GM21367 (cell line): ENCODE measurements at regions not wholly inside any gene's neighbourhood (a gene's known extent, or its start where the extent isn't known, plus 50 kb on each side); places are given as distances from the start of the nearest gene placed in this dataset.

ENCODE experiments used
- ATAC-seq: cut with Tn5 transposase; IDR thresholded peaks from one replicate; pipeline ENCODE4 v1.9.1; 2021; ENCODE audit not compliant: unreplicated experiment

- ATAC-seq, result no peak
Observed at GRCh38 chr11:15761235-15761634, 595.1 kb downstream of the SOX6 start.

- ATAC-seq, result no peak
Observed at GRCh38 chr11:15764326-15764725, 592.0 kb downstream of the SOX6 start.

GRCh38 chr11:15764948-15765347 lies 591.4 kb downstream of the SOX6 start:
- no peak for ATAC-seq

GRCh38 chr11:15765530-15765929 lies 590.8 kb downstream of the SOX6 start:
- ATAC-seq, result no peak

- no peak for ATAC-seq
Observed at GRCh38 chr11:15768321-15768720, 588.0 kb downstream of the SOX6 start.

- ATAC-seq, result no peak
Observed at GRCh38 chr11:15769203-15769602, 587.1 kb downstream of the SOX6 start.

- ATAC-seq, result no peak
Observed at GRCh38 chr11:15770798-15771414, 585.4 kb downstream of the SOX6 start.

GRCh38 chr11:15772547-15772946 lies 583.8 kb downstream of the SOX6 start:
- ATAC-seq, result no peak

- ATAC-seq, result no peak
Observed at GRCh38 chr11:15772981-15773380, 583.4 kb downstream of the SOX6 start.

GRCh38 chr11:15773476-15774387 lies 582.6 kb downstream of the SOX6 start:
- ATAC-seq, result no peak

- no peak for ATAC-seq
Observed at GRCh38 chr11:15774388-15774939, 581.9 kb downstream of the SOX6 start.

GRCh38 chr11:15775015-15775541 lies 581.3 kb downstream of the SOX6 start:
- ATAC-seq, result no peak

- no peak for ATAC-seq
Observed at GRCh38 chr11:15775797-15776196, 580.5 kb downstream of the SOX6 start.

- ATAC-seq, result no peak
Observed at GRCh38 chr11:15776366-15776765, 580.0 kb downstream of the SOX6 start.

GRCh38 chr11:15779518-15779917 lies 576.8 kb downstream of the SOX6 start:
- ATAC-seq, result no peak

- ATAC-seq, result no peak
Observed at GRCh38 chr11:15780382-15780781, 576.0 kb downstream of the SOX6 start.

- ATAC-seq, result no peak
Observed at GRCh38 chr11:15780837-15781236, 575.5 kb downstream of the SOX6 start.

GRCh38 chr11:15783619-15784018 lies 572.7 kb downstream of the SOX6 start:
- ATAC-seq, result no peak

- ATAC-seq, result no peak
Observed at GRCh38 chr11:15793043-15793996, 563.0 kb downstream of the SOX6 start.

- no peak for ATAC-seq
Observed at GRCh38 chr11:15794361-15795150, 561.8 kb downstream of the SOX6 start.
